ENCODE measurements at regions not wholly inside any gene's neighbourhood (a gene's known extent, or its start where the extent isn't known, plus 50 kb on each side); places are given as distances from the start of the nearest gene placed in this dataset.

- TF ChIP-seq CTCF (IDR thresholded peaks at IDR 0.05; ENCODE audit: poor library complexity, severe bottlenecking) (no peak), RAD21 (conservative IDR thresholded peaks at IDR 0.05) (no peak), TAF1 (IDR thresholded peaks at IDR 0.05; ENCODE audit: low read depth) (no peak), POLR2AphosphoS5 (IDR thresholded peaks at IDR 0.05) (no peak), REST (IDR thresholded peaks at IDR 0.05; ENCODE audit: borderline replicate concordance) (no peak)
These were observed 138.1 kb upstream of the MEF2C start for GRCh38 chr5:89020926-89021610.

All from neural cell (in vitro differentiated cells).